ENCODE measurements at regions not wholly inside any gene's neighbourhood (a gene's known extent, or its start where the extent isn't known, plus 50 kb on each side); places are given as distances from the start of the nearest gene placed in this dataset.

DNA sequence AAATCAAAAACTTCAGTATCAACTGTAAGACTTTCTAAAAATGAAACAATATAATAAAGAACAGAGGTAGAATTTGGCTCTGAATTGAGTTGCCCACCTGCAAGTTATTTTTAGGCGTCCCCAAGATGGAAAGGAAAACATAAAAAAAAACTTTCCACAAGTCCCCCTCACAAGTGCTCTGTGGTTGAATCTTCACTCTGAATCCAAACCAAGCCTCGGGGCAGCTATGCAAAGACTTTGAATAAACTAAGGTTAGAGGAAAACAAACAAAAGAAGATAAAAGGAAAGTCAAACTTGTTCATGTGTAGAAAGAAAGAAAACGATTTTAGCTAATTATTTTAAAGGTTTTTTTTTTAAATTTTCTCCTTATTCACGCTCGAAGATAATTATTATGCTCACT, 372.4 kb upstream of the SLIT2 start:
- no peaks in the 10 kb centered on the region for H3K9me3 ChIP-seq
- H3F3A ChIP-seq (replicated peaks; ENCODE audit: insufficient read depth), result no peaks in the 10 kb centered on the region
- no peak overlapping the region for H2AFZ ChIP-seq (ENCODE audit: low read depth)
- WGBS (ENCODE audit: low lambda C conversion rate), result 72% methylated on average over 5 of the region's 5 CpGs
- no peak overlapping the region for H3K27ac ChIP-seq (ENCODE audit: low read depth in 2 of 2, low read length in 1 of 2)
- H3K9me2 ChIP-seq, result no peaks in the 10 kb centered on the region
- ChIA-PET CTCF (no interaction called here), POLR2A (no interaction called here)
- no peaks in the 10 kb centered on the region for H3K36me3 ChIP-seq (replicated peaks in 1 of 2; ENCODE audit: control insufficient read depth in 1 of 2, insufficient read depth in 2 of 2, low read length in 1 of 2)
- H3K4me2 ChIP-seq, result no peak overlapping the region
- no peaks in the 10 kb centered on the region for H3K4me1 ChIP-seq (ENCODE audit: control insufficient read depth in 1 of 2, insufficient read depth in 2 of 2, low read depth in 1 of 2, low read length in 1 of 2)
- no peak for DNase-seq
- H4K20me1 ChIP-seq (ENCODE audit: insufficient read depth), result no peaks in the 10 kb centered on the region
- H3K79me2 ChIP-seq (ENCODE audit: insufficient read depth), result no peaks in the 10 kb centered on the region
- H3K4me3 ChIP-seq (ENCODE audit: low read depth in 2 of 2, low read length in 1 of 2), result no peak overlapping the region
- H3K27me3 ChIP-seq (ENCODE audit: insufficient read depth), result no peaks in the 10 kb centered on the region
- H3K9ac ChIP-seq, result no peak overlapping the region
- TF ChIP-seq CHD2 (IDR thresholded peaks at IDR 0.05; ENCODE audit: low read length, partially characterized antibody), result no peak
- TF ChIP-seq RXRA (IDR thresholded peaks at IDR 0.05; ENCODE audit: borderline replicate concordance, low read depth), result no peak
- TF ChIP-seq, protein P1, sequence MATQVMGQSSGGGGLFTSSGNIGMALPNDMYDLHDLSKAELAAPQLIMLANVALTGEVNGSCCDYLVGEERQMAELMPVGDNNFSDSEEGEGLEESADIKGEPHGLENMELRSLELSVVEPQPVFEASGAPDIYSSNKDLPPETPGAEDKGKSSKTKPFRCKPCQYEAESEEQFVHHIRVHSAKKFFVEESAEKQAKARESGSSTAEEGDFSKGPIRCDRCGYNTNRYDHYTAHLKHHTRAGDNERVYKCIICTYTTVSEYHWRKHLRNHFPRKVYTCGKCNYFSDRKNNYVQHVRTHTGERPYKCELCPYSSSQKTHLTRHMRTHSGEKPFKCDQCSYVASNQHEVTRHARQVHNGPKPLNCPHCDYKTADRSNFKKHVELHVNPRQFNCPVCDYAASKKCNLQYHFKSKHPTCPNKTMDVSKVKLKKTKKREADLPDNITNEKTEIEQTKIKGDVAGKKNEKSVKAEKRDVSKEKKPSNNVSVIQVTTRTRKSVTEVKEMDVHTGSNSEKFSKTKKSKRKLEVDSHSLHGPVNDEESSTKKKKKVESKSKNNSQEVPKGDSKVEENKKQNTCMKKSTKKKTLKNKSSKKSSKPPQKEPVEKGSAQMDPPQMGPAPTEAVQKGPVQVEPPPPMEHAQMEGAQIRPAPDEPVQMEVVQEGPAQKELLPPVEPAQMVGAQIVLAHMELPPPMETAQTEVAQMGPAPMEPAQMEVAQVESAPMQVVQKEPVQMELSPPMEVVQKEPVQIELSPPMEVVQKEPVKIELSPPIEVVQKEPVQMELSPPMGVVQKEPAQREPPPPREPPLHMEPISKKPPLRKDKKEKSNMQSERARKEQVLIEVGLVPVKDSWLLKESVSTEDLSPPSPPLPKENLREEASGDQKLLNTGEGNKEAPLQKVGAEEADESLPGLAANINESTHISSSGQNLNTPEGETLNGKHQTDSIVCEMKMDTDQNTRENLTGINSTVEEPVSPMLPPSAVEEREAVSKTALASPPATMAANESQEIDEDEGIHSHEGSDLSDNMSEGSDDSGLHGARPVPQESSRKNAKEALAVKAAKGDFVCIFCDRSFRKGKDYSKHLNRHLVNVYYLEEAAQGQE (IDR thresholded peaks at IDR 0.05; ENCODE audit: low read depth, low read length), result no peak
- TF ChIP-seq, protein P2, sequence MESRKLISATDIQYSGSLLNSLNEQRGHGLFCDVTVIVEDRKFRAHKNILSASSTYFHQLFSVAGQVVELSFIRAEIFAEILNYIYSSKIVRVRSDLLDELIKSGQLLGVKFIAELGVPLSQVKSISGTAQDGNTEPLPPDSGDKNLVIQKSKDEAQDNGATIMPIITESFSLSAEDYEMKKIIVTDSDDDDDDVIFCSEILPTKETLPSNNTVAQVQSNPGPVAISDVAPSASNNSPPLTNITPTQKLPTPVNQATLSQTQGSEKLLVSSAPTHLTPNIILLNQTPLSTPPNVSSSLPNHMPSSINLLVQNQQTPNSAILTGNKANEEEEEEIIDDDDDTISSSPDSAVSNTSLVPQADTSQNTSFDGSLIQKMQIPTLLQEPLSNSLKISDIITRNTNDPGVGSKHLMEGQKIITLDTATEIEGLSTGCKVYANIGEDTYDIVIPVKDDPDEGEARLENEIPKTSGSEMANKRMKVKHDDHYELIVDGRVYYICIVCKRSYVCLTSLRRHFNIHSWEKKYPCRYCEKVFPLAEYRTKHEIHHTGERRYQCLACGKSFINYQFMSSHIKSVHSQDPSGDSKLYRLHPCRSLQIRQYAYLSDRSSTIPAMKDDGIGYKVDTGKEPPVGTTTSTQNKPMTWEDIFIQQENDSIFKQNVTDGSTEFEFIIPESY (IDR thresholded peaks at IDR 0.05; ENCODE audit: borderline replicate concordance, low read depth), result no peak
- no peak for TF ChIP-seq YY1 (IDR thresholded peaks at IDR 0.05; ENCODE audit: low read depth)
- TF ChIP-seq GATA2 (CRISPR knock-in tag; IDR thresholded peaks at IDR 0.05), result no peak
- no peak for TF ChIP-seq SIN3A (IDR thresholded peaks at IDR 0.05; ENCODE audit: borderline replicate concordance, low read depth, low read length)
- TF ChIP-seq TCF12 (IDR thresholded peaks at IDR 0.05), result no peak
- TF ChIP-seq, protein P3, sequence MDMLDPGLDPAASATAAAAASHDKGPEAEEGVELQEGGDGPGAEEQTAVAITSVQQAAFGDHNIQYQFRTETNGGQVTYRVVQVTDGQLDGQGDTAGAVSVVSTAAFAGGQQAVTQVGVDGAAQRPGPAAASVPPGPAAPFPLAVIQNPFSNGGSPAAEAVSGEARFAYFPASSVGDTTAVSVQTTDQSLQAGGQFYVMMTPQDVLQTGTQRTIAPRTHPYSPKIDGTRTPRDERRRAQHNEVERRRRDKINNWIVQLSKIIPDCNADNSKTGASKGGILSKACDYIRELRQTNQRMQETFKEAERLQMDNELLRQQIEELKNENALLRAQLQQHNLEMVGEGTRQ (IDR thresholded peaks at IDR 0.05; ENCODE audit: borderline replicate concordance, low read depth, low read length), result no peak
- no peak for TF ChIP-seq SMC3 (IDR thresholded peaks at IDR 0.05; ENCODE audit: low read depth, low read length)
- TF ChIP-seq RAD21 (IDR thresholded peaks at IDR 0.05; ENCODE audit: low read length), result no peak
- TF ChIP-seq EZH2phosphoT487 (IDR thresholded peaks at IDR 0.05; ENCODE audit: borderline replicate concordance, low read depth), result no peak
- TF ChIP-seq EP300 (IDR thresholded peaks at IDR 0.05; ENCODE audit: borderline replicate concordance in 1 of 2, low read depth in 1 of 2, low read length in 1 of 2), result no peak
- TF ChIP-seq GABPA (IDR thresholded peaks at IDR 0.05; ENCODE audit: low read depth), result no peak
- no peak for TF ChIP-seq FOSL2 (IDR thresholded peaks at IDR 0.05; ENCODE audit: borderline replicate concordance, low read depth)
- TF ChIP-seq NFIC (IDR thresholded peaks at IDR 0.05; ENCODE audit: borderline replicate concordance), result no peak
- TF ChIP-seq TEAD4 (IDR thresholded peaks at IDR 0.05; ENCODE audit: borderline replicate concordance, insufficient read depth), result no peak
- no peak for TF ChIP-seq ELF1 (IDR thresholded peaks at IDR 0.05)
- no peak for TF ChIP-seq FOXM1 (IDR thresholded peaks at IDR 0.05; ENCODE audit: low read depth)
- TF ChIP-seq, protein P4, sequence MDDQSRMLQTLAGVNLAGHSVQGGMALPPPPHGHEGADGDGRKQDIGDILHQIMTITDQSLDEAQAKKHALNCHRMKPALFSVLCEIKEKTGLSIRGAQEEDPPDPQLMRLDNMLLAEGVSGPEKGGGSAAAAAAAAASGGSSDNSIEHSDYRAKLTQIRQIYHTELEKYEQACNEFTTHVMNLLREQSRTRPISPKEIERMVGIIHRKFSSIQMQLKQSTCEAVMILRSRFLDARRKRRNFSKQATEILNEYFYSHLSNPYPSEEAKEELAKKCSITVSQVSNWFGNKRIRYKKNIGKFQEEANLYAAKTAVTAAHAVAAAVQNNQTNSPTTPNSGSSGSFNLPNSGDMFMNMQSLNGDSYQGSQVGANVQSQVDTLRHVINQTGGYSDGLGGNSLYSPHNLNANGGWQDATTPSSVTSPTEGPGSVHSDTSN (IDR thresholded peaks at IDR 0.05), result no peak

Measured in SK-N-SH (cell line).